NCI-H146 treated with DMSO at 0.1 percent for 48 hours (cell line): ENCODE measurements at regions not wholly inside any gene's neighbourhood (a gene's known extent, or its start where the extent isn't known, plus 50 kb on each side); places are given as distances from the start of the nearest gene placed in this dataset.
"Not testable (repeated sequence)": the region's sequence is repeated elsewhere in the genome, so short reads cannot be mapped to it uniquely, and the experiment has no call there.

Experiments
- DNase-seq: peaks from one replicate; lab custom pipeline; 2025; ENCODE audit not compliant: unreplicated experiment; lab: John Stamatoyannopoulos, UW

- no peak for DNase-seq
These were observed 56.1 kb downstream of the GPR85 start for GRCh38 chr7:113030489-113030888.

GRCh38 chr7:113026941-113027340, 59.7 kb downstream of the GPR85 start:
- DNase-seq = no peak

- not testable (repeated sequence) for DNase-seq
These were observed 69.3 kb downstream of the GPR85 start for GRCh38 chr7:113017144-113017857.

- DNase-seq = no peak
These were observed 71.5 kb downstream of the GPR85 start for GRCh38 chr7:113015034-113015645.

- DNase-seq = no peak
These were observed 72.7 kb downstream of the GPR85 start for GRCh38 chr7:113013761-113014449.

- DNase-seq = not testable (repeated sequence)
These were observed 73.8 kb downstream of the GPR85 start for GRCh38 chr7:113012862-113013261.

- no peak for DNase-seq
These were observed 76.2 kb downstream of the GPR85 start for GRCh38 chr7:113010377-113010776.

- DNase-seq = no peak
These were observed 77.9 kb downstream of the GPR85 start for GRCh38 chr7:113008755-113009154.

GRCh38 chr7:113004726-113005454, 81.7 kb downstream of the GPR85 start:
- no peak for DNase-seq

- no peak for DNase-seq
These were observed 86.2 kb downstream of the GPR85 start for GRCh38 chr7:113000316-113001020.

- no peak for DNase-seq
These were observed 88.8 kb downstream of the GPR85 start for GRCh38 chr7:112997831-112998230.

- DNase-seq = no peak
These were observed 90.2 kb downstream of the GPR85 start for GRCh38 chr7:112996331-112996871.

GRCh38 chr7:112995059-112995824, 91.4 kb downstream of the GPR85 start:
- no peak for DNase-seq

- no peak for DNase-seq
These were observed 92.0 kb downstream of the GPR85 start for GRCh38 chr7:112994656-112995055.

GRCh38 chr7:112990624-112991023, 96.0 kb downstream of the GPR85 start:
- DNase-seq = no peak

GRCh38 chr7:112989531-112989930, 97.1 kb downstream of the GPR85 start:
- DNase-seq = no peak

- no peak for DNase-seq
These were observed 99.5 kb downstream of the GPR85 start for GRCh38 chr7:112987171-112987570.

- DNase-seq = no peak
These were observed 100.2 kb downstream of the GPR85 start for GRCh38 chr7:112986256-112987031.

GRCh38 chr7:112985377-112985987, 101.1 kb downstream of the GPR85 start:
- DNase-seq = no peak
